GM12878 (cell line): ENCODE measurements at regions not wholly inside any gene's neighbourhood (a gene's known extent, or its start where the extent isn't known, plus 50 kb on each side); places are given as distances from the start of the nearest gene placed in this dataset.
A peak's percentile ranks its signal among the peaks of the same experiment; 100 is the strongest.

Experiments used
- ATAC-seq: fragments of 200-7000 bp; cut with Tn5 transposase; 3 replicates; pipeline ENCODE4 v1.9.1; 2020; ENCODE audit warnings: mild to moderate bottlenecking, moderate library complexity
- BruUV-seq: library from RNA; stranded (reverse); fragments of 400-500 nt; replicated peaks from 2 replicates; lab custom pipeline; 2021; lab: Mats Ljungman, UMichigan
- CTCF ChIA-PET: fragments of 300-600 bp; sonication (Branson Sonifier 250); formaldehyde crosslinking; extraction: SDS; loops from one replicate; lab custom pipeline; 2021; ENCODE audit warnings: inconsistent platforms; lab: Yijun Ruan, JAX
- POLR2A ChIA-PET: fragments of 350-600 bp; formaldehyde crosslinking; extraction: SDS; loops from one replicate; lab custom pipeline; 2021; ENCODE audit warnings: inconsistent platforms; lab: Charles Lee
- RAD21 ChIA-PET: fragments of 300-600 bp; sonication (Branson Sonifier 250); formaldehyde crosslinking; loops from one replicate; lab custom pipeline; 2023; ENCODE audit warnings: antibody characterized with exemption; ENCODE audit not compliant: unreplicated experiment; lab: Charles Lee
- SMC1A ChIA-PET: fragments of 300-600 bp; sonication (Branson Sonifier 250); formaldehyde crosslinking; loops from one replicate; lab custom pipeline; 2023; ENCODE audit not compliant: unreplicated experiment, uncharacterized antibody; lab: Charles Lee
- DNase-seq: peaks from one replicate; pipeline ENCODE4 v3.0.0-alpha.2; 2011; ENCODE audit warnings: low read depth, low spot score
- FAIRE-seq: peaks from 3 replicates; lab custom pipeline; 2011; peaks lifted over from hg19 to GRCh38; lab: Jason Lieb, UNC
- H2AFZ ChIP-seq: 2 replicates; pipeline ENCODE4 v1.6.0; 2011; ENCODE audit warnings: low read depth, low read length, control low read depth; ENCODE audit not compliant: control insufficient read depth
- H3K27ac ChIP-seq: 2 replicates; pipeline ENCODE4 v1.5.1; 2011; ENCODE audit warnings: control low read depth; ENCODE audit not compliant: control insufficient read depth, insufficient read depth
- H3K27me3 ChIP-seq, 2 experiments: replicated peaks in 1 of 2; 2 replicates each; pipeline versions ENCODE4 v1.6.0 to v1.6.1; 2011; ENCODE audit warnings: low read length in 1 of 2; ENCODE audit not compliant: control insufficient read depth in 2 of 2, insufficient read depth in 2 of 2
- H3K36me3 ChIP-seq, 2 experiments: 2 replicates each; pipeline ENCODE4 v1.5.1; 2011; ENCODE audit warnings: low read length in 1 of 2; ENCODE audit not compliant: control insufficient read depth in 2 of 2, insufficient read depth in 2 of 2
- H3K4me1 ChIP-seq: 2 replicates; pipeline ENCODE4 v1.6.1; 2011; ENCODE audit warnings: mild to moderate bottlenecking, low read length, moderate library complexity, mixed read lengths; ENCODE audit not compliant: control insufficient read depth, insufficient read depth
- H3K4me2 ChIP-seq: 2 replicates; pipeline ENCODE4 v1.6.0; 2011; ENCODE audit warnings: control low read depth; ENCODE audit not compliant: control insufficient read depth, insufficient read depth
- H3K4me3 ChIP-seq: fragments of 200-600 bp; sonication (generic); 2 replicates; pipeline ENCODE4 v1.5.1; 2016
- H3K79me2 ChIP-seq: 2 replicates; pipeline ENCODE4 v1.6.0; 2011; ENCODE audit warnings: low read length; ENCODE audit not compliant: control insufficient read depth, insufficient read depth
- H3K9ac ChIP-seq: 2 replicates; pipeline ENCODE4 v1.8.0; 2011; ENCODE audit warnings: low read length, control low read depth, mixed read lengths; ENCODE audit not compliant: control insufficient read depth, insufficient read depth
- H3K9me3 ChIP-seq: replicated peaks from 3 replicates; pipeline ENCODE4 v1.5.1; 2011; ENCODE audit warnings: mild to moderate bottlenecking, low read length; ENCODE audit not compliant: control insufficient read depth, insufficient read depth
- H4K20me1 ChIP-seq: 2 replicates; pipeline ENCODE4 v1.6.0; 2011; ENCODE audit not compliant: control insufficient read depth, insufficient read depth
- ATF7 ChIP-seq: fragments of 450-650 bp; IDR thresholded peaks from 2 replicates; pipeline ENCODE4 v1.6.1; 2016; ENCODE audit warnings: low read depth, mild to moderate bottlenecking
- BRCA1 ChIP-seq: IDR thresholded peaks from 2 replicates; pipeline ENCODE4 v1.6.1; 2011; ENCODE audit warnings: low read depth, low read length, improper control_type of control experiment
- CHD4 ChIP-seq: fragments of 200-600 bp; sonication (generic); IDR thresholded peaks from 2 replicates; pipeline ENCODE4 v1.6.1; 2016; ENCODE audit warnings: mild to moderate bottlenecking
- CREB1 ChIP-seq: IDR thresholded peaks from 2 replicates; pipeline ENCODE4 v1.6.1; 2012; ENCODE audit warnings: low read depth, mild to moderate bottlenecking, inconsistent platforms
- KDM1A ChIP-seq: fragments of 200-600 bp; sonication (generic); IDR thresholded peaks from 2 replicates; pipeline ENCODE4 v1.6.1; 2016; ENCODE audit warnings: borderline replicate concordance
- NBN ChIP-seq: fragments of 450-650 bp; IDR thresholded peaks from 2 replicates; pipeline ENCODE4 v1.6.1; 2016
- PAX5 ChIP-seq: IDR thresholded peaks from 2 replicates; pipeline ENCODE4 v1.6.1; 2011; ENCODE audit warnings: low read depth, low read length, borderline replicate concordance
- POLR2A ChIP-seq: IDR thresholded peaks from 2 replicates; pipeline ENCODE4 v1.6.1; 2011; ENCODE audit warnings: low read depth, mild to moderate bottlenecking, low read length
- POLR2AphosphoS2 ChIP-seq: IDR thresholded peaks from 2 replicates; pipeline ENCODE4 v1.6.1; 2011; ENCODE audit warnings: low read depth, mild to moderate bottlenecking, low read length, improper control_type of control experiment, moderate library complexity
- SMARCA5 ChIP-seq: fragments of 450-650 bp; IDR thresholded peaks from 2 replicates; pipeline ENCODE4 v1.6.1; 2017; ENCODE audit warnings: mild to moderate bottlenecking
- SMC3 ChIP-seq: IDR thresholded peaks from 2 replicates; pipeline ENCODE4 v1.6.1; 2011; ENCODE audit warnings: low read length, improper control_type of control experiment, borderline replicate concordance
- SRF ChIP-seq, 2 experiments: IDR thresholded peaks; 2 replicates each; pipeline ENCODE4 v1.6.1; 2011; ENCODE audit warnings: low read depth in 2 of 2, low read length in 2 of 2, mild to moderate bottlenecking in 1 of 2, moderate library complexity in 1 of 2
- SUPT20H ChIP-seq: IDR thresholded peaks from 2 replicates; pipeline ENCODE4 v1.6.1; 2011; ENCODE audit warnings: low read depth, mild to moderate bottlenecking, low read length, moderate library complexity, borderline replicate concordance; ENCODE audit not compliant: control insufficient read depth
- WGBS: methylation state at CpG from one replicate; pipeline ENCODE4 v1.1.6; 2016; ENCODE audit warnings: low lambda C conversion rate; ENCODE audit not compliant: insufficient replicate concordance, insufficient coverage; ENCODE audit errors: missing lambda C conversion rate; 5-methylcytosine and 5-hydroxymethylcytosine counted together
- in situ Hi-C: fragments of 300-500 bp; cut with MboI; formaldehyde crosslinking; loops from 9 replicates; pipeline ENCODE4 v1.14.3; 2018; ENCODE audit warnings: mixed read lengths
- intact Hi-C: fragments of 100-400 bp; cut with micrococcal nuclease; formaldehyde crosslinking; loops from one replicate; pipeline ENCODE4 v1.14.2; 2022; ENCODE audit not compliant: unreplicated experiment
- TF ChIP-seq, protein P1 (sequence below): fragments of 450-650 bp; IDR thresholded peaks from 2 replicates; pipeline ENCODE4 v1.6.1; 2016; ENCODE audit warnings: mild to moderate bottlenecking, moderate library complexity, borderline replicate concordance
- TF ChIP-seq, protein P2 (sequence below): fragments of 450-650 bp; IDR thresholded peaks from 2 replicates; pipeline ENCODE4 v1.6.1; 2017; ENCODE audit warnings: borderline replicate concordance

DNA sequence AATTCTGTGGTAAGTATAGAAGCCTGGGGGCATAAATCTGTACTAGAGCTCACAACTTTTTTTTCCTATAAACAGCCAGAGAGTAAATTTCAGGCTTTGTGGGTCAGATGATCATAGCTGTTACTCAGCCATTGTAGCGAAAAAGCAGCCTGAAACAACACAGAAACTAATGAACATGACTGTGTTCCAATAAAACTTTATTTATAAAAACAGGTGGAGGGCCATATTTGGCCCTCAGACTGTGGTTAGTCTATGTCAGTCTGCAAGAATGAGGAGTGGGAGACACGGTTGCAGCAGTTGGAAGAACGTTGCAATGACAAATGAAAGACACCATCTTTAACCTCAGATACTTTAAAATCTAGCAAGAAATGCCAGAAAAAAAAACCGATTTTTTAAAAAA lies 389.6 kb upstream of the PRKCQ start:
- CTCF ChIA-PET, result interaction anchor here (1.6 kb wide), 1 partner anchor 12 kb away, joined by 6 read pairs; no protein-coding TSS in a partner anchor
- no peaks in the 10 kb centered on the region for H3K4me1 ChIP-seq
- in situ Hi-C loops (no loop called here), intact Hi-C loops (no loop called here)
- DNase-seq (no peak), ATAC-seq (no peak), FAIRE-seq (no peak)
- POLR2A ChIA-PET, result no interaction called here
- H3K79me2 ChIP-seq, result no peaks in the 10 kb centered on the region
- H3K27me3 ChIP-seq, result peaks cover 0 to 3% of the 10 kb centered on the region in 2 experiments; a peak in 2 of 4 replicates
- H2AFZ ChIP-seq, result no peak overlapping the region
- H3K9ac ChIP-seq, result no peak overlapping the region
- RAD21 ChIA-PET, result no interaction called here
- no peak overlapping the region for H3K4me2 ChIP-seq
- TF ChIP-seq SRF (IDR thresholded peaks at IDR 0.05; ENCODE audit: low read depth in 2 of 2, low read length in 2 of 2), result no peak
- TF ChIP-seq, protein P1, sequence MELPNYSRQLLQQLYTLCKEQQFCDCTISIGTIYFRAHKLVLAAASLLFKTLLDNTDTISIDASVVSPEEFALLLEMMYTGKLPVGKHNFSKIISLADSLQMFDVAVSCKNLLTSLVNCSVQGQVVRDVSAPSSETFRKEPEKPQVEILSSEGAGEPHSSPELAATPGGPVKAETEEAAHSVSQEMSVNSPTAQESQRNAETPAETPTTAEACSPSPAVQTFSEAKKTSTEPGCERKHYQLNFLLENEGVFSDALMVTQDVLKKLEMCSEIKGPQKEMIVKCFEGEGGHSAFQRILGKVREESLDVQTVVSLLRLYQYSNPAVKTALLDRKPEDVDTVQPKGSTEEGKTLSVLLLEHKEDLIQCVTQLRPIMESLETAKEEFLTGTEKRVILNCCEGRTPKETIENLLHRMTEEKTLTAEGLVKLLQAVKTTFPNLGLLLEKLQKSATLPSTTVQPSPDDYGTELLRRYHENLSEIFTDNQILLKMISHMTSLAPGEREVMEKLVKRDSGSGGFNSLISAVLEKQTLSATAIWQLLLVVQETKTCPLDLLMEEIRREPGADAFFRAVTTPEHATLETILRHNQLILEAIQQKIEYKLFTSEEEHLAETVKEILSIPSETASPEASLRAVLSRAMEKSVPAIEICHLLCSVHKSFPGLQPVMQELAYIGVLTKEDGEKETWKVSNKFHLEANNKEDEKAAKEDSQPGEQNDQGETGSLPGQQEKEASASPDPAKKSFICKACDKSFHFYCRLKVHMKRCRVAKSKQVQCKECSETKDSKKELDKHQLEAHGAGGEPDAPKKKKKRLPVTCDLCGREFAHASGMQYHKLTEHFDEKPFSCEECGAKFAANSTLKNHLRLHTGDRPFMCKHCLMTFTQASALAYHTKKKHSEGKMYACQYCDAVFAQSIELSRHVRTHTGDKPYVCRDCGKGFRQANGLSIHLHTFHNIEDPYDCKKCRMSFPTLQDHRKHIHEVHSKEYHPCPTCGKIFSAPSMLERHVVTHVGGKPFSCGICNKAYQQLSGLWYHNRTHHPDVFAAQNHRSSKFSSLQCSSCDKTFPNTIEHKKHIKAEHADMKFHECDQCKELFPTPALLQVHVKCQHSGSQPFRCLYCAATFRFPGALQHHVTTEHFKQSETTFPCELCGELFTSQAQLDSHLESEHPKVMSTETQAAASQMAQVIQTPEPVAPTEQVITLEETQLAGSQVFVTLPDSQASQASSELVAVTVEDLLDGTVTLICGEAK, result peak; percentile 65
- BruUV-seq, result no TSS peak
- no peaks in the 10 kb centered on the region for H3K9me3 ChIP-seq
- SMC1A ChIA-PET, result interaction anchor here (0.6 to 1.7 kb wide), 4 partner anchors 12 to 1277 kb away, joined by 3 to 4 read pairs (median 4); no protein-coding TSS in a partner anchor
- H4K20me1 ChIP-seq, result no peaks in the 10 kb centered on the region
- WGBS, result 0% methylated on average over 4 of the region's 4 CpGs
- no peaks in the 10 kb centered on the region for H3K36me3 ChIP-seq
- H3K4me3 ChIP-seq, result no peak overlapping the region
- H3K27ac ChIP-seq, result no peak overlapping the region

DNA sequence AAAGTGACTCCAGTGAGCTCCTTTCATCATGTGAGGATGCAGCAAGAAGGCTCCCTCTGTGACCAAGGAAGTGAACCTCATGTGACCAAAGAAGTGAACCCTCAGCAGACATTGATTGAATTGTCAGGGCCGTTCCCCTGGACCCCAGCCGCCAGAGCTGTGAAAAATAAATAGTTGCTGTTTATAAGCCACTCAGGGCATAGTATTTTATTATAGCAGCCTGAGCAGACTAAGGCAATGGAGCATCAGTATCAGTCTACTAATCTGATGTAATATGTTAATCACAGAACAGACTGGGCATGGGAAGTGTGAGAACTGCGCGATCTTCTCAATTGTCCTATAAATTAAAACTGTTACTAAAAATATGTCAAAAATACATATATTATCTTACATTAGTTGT lies 384.5 kb upstream of the PRKCQ start:
- BruUV-seq, result no TSS peak
- 58% methylated on average over 4 of the region's 4 CpGs for WGBS
- no peak for TF ChIP-seq POLR2A
- no peak for TF ChIP-seq SUPT20H
- TF ChIP-seq CREB1, result no peak
- TF ChIP-seq CHD4, result no peak
- no peak for TF ChIP-seq POLR2AphosphoS2
- TF ChIP-seq NBN, result no peak
- TF ChIP-seq ATF7, result no peak
- TF ChIP-seq SMARCA5, result no peak
- no peak for TF ChIP-seq SMC3
- TF ChIP-seq PAX5, result no peak
- TF ChIP-seq, protein P2, sequence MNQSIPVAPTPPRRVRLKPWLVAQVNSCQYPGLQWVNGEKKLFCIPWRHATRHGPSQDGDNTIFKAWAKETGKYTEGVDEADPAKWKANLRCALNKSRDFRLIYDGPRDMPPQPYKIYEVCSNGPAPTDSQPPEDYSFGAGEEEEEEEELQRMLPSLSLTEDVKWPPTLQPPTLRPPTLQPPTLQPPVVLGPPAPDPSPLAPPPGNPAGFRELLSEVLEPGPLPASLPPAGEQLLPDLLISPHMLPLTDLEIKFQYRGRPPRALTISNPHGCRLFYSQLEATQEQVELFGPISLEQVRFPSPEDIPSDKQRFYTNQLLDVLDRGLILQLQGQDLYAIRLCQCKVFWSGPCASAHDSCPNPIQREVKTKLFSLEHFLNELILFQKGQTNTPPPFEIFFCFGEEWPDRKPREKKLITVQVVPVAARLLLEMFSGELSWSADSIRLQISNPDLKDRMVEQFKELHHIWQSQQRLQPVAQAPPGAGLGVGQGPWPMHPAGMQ, result no peak
- no peak for TF ChIP-seq BRCA1
- TF ChIP-seq KDM1A, result no peak

More for the DNA sequence above, 384.5 kb upstream of the PRKCQ start:
- Histone ChIP-seq H3K4me1 (no peaks in the 10 kb centered on the region), H2AFZ (no peak overlapping the region), H3K79me2 (no peaks in the 10 kb centered on the region), H3K27me3 (peaks cover 1 to 3% of the 10 kb centered on the region in 2 experiments; a peak in 3 of 4 replicates), H4K20me1 (no peaks in the 10 kb centered on the region), H3K4me3 (no peak overlapping the region), H3K9ac (no peak overlapping the region), H3K27ac (no peak overlapping the region), H3K9me3 (no peaks in the 10 kb centered on the region), H3K36me3 (no peaks in the 10 kb centered on the region), H3K4me2 (no peak overlapping the region)
- intact Hi-C loops (no loop called here), in situ Hi-C loops (no loop called here)
- ATAC-seq, result no peak
- FAIRE-seq, result no peak
- DNase-seq, result no peak
- ChIA-PET POLR2A (no interaction called here), CTCF (no interaction called here), SMC1A (no interaction called here), RAD21 (no interaction called here)
